ENCODE measurements at regions not wholly inside any gene's neighbourhood (a gene's known extent, or its start where the extent isn't known, plus 50 kb on each side); places are given as distances from the start of the nearest gene placed in this dataset.

DNA sequence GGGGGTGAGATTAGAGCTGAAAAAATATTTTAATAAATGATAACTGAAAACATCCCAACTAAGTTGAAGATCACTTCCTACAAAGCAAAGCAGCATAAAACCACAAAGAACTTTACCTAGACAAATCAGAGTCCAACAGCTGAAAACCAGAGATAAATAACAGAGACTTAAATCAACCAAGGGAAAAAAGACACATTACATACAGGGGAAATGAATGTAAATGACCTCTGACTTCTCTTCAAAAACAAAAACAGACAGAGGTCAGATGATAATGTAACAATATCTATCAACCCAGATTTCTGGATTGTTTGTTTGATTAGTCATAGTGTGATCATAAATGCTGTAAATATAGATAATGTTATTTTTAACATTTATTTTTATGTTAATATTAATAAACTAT lies 782.8 kb downstream of the TFAP2A start:
- H3K4me1 ChIP-seq (ENCODE audit: control insufficient read depth in 3 of 3, insufficient read depth in 2 of 3, low read depth in 1 of 3, low read length in 2 of 3), result no peaks in the 10 kb centered on the region
- no peaks in the 10 kb centered on the region for H3K27me3 ChIP-seq (ENCODE audit: control insufficient read depth in 3 of 3, insufficient read depth in 3 of 3, low read length in 3 of 3)
- no peak overlapping the region for H3K4me3 ChIP-seq (ENCODE audit: low read depth in 1 of 3, low read length in 3 of 3)
- H3K27ac ChIP-seq (ENCODE audit: low read depth in 1 of 3, low read length in 2 of 3), result no peak overlapping the region
- DNase-seq, result no peak
- peaks cover 0 to 9% of the 10 kb centered on the region in 2 donors for H3K9me3 ChIP-seq (ENCODE audit: control insufficient read depth in 2 of 2, insufficient read depth in 1 of 2, low read depth in 1 of 2, low read length in 1 of 2)
- no peak for FAIRE-seq
- H3K36me3 ChIP-seq (ENCODE audit: control insufficient read depth in 3 of 3, insufficient read depth in 2 of 3, low read depth in 1 of 3, low read length in 3 of 3), result no peaks in the 10 kb centered on the region

GRCh38 chr6:9628819-9629218 lies 786.1 kb downstream of the TFAP2A start:
- Histone ChIP-seq H3K4me1 (ENCODE audit: control insufficient read depth in 3 of 3, insufficient read depth in 2 of 3, low read depth in 1 of 3, low read length in 2 of 3) (no peaks in the 10 kb centered on the region), H3K4me3 (ENCODE audit: low read depth in 1 of 3, low read length in 3 of 3) (no peak overlapping the region), H3K36me3 (ENCODE audit: control insufficient read depth in 3 of 3, insufficient read depth in 2 of 3, low read depth in 1 of 3, low read length in 3 of 3) (no peaks in the 10 kb centered on the region), H3K27me3 (ENCODE audit: control insufficient read depth in 3 of 3, insufficient read depth in 3 of 3, low read length in 3 of 3) (no peaks in the 10 kb centered on the region), H3K9me3 (ENCODE audit: control insufficient read depth in 2 of 2, insufficient read depth in 1 of 2, low read depth in 1 of 2, low read length in 1 of 2) (peaks cover 0 to 9% of the 10 kb centered on the region in 2 donors), H3K27ac (ENCODE audit: low read depth in 1 of 3, low read length in 2 of 3) (no peak overlapping the region)
- DNase-seq, result no peak
- no peak for FAIRE-seq

DNA sequence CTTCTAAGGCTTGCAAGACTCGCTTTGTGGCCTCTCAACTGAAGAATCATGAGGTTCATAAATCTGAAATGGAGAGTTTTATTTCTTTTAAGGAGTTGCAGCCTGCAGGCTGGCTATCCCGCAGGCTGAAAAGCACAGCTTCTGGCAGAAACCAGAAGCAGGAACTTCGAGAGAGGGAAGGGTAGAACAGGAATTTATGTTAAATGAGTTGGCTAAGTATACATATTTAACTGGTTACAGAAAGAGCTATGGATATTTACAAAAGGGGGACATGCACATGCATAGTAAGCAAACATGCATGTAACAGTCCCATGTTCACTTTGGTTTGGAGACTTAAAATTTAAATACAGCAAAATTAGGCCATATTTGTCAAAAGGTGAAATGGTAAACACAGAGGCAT lies 787.0 kb downstream of the TFAP2A start:
- DNase-seq (no peak), FAIRE-seq (no peak)
- Histone ChIP-seq H3K36me3 (ENCODE audit: control insufficient read depth in 3 of 3, insufficient read depth in 2 of 3, low read depth in 1 of 3, low read length in 3 of 3) (no peaks in the 10 kb centered on the region), H3K4me1 (ENCODE audit: control insufficient read depth in 3 of 3, insufficient read depth in 2 of 3, low read depth in 1 of 3, low read length in 2 of 3) (no peaks in the 10 kb centered on the region), H3K27ac (ENCODE audit: low read depth in 1 of 3, low read length in 2 of 3) (no peak overlapping the region), H3K4me3 (ENCODE audit: low read depth in 1 of 3, low read length in 3 of 3) (no peak overlapping the region), H3K9me3 (ENCODE audit: control insufficient read depth in 2 of 2, insufficient read depth in 1 of 2, low read depth in 1 of 2, low read length in 1 of 2) (peaks cover 0 to 9% of the 10 kb centered on the region in 2 donors), H3K27me3 (ENCODE audit: control insufficient read depth in 3 of 3, insufficient read depth in 3 of 3, low read length in 3 of 3) (no peaks in the 10 kb centered on the region)
- WGBS, 3 donors, result 56 to 66% (median 58%) methylated on average over 3 of the region's 3 CpGs

DNA sequence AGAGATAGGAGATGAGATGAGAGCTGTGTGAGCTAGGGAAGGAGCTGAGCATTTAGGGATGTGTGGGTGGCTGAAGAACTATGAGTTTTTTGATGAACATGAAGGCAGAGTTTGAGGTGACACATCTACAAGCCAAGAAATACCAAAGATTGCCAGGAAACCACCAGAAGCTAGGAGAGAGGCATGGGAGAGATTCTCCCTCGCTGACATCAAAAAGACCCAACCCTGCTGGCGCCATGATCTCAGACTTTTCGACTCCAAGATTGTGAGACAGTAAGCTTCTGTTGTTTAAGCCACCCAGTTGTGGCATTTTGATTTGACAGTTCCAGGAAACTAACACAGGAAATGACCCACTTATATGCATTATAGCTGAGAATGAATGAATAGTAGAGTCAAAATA lies 790.9 kb downstream of the TFAP2A start:
- H3K4me1 ChIP-seq (ENCODE audit: control insufficient read depth in 3 of 3, insufficient read depth in 2 of 3, low read depth in 1 of 3, low read length in 2 of 3), result no peaks in the 10 kb centered on the region
- 70 to 85% (median 73%) methylated on average over 3 of the region's 3 CpGs for WGBS, 3 donors
- no peak for FAIRE-seq

DNA sequence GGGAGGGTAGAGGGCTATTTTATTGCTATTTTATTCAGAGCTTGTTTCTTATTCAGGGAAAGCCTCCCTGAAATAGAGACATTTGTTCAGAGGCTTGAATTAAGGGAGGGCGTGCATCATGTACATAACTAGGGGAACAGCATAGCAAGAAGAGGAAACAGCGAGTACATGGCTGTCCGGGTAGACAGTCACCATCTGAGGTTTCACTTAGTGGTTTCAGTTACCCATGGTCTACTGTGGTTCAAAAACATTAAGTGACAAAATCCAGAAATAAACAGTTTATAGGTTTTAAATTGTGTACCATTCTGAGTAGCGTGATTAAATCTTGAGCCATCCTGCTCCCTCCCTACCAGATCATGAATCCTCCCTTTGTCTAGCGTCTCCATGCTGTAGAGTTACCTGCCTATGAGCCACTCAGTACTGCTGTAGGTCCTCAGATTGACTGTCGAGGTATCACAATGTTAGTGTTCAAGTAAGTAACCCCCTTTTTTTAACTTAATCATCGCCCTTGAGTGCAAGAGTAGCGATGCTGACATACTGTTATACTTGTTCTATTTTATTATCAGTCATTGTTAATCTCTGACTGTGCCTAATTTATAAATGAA lies 791.5 kb downstream of the TFAP2A start:
- H3K27me3 ChIP-seq (ENCODE audit: control insufficient read depth in 3 of 3, insufficient read depth in 3 of 3, low read length in 3 of 3), result no peaks in the 10 kb centered on the region
- H3K27ac ChIP-seq (ENCODE audit: low read depth in 1 of 3, low read length in 2 of 3), result no peak overlapping the region
- no peaks in the 10 kb centered on the region for H3K9me3 ChIP-seq (ENCODE audit: control insufficient read depth in 2 of 2, insufficient read depth in 1 of 2, low read depth in 1 of 2, low read length in 1 of 2)
- no peaks in the 10 kb centered on the region for H3K4me1 ChIP-seq (ENCODE audit: control insufficient read depth in 3 of 3, insufficient read depth in 2 of 3, low read depth in 1 of 3, low read length in 2 of 3)
- H3K4me3 ChIP-seq (ENCODE audit: low read depth in 1 of 3, low read length in 3 of 3), result no peak overlapping the region
- FAIRE-seq, result no peak
- 81 to 85% (median 83%) methylated on average over 8 of the region's 8 CpGs for WGBS, 3 donors
- DNase-seq, result no peak
- no peaks in the 10 kb centered on the region for H3K36me3 ChIP-seq (ENCODE audit: control insufficient read depth in 3 of 3, insufficient read depth in 2 of 3, low read depth in 1 of 3, low read length in 3 of 3)

More for the DNA sequence above, 790.9 kb downstream of the TFAP2A start:
- Histone ChIP-seq H3K4me3 (ENCODE audit: low read depth in 1 of 3, low read length in 3 of 3) (no peak overlapping the region), H3K27me3 (ENCODE audit: control insufficient read depth in 3 of 3, insufficient read depth in 3 of 3, low read length in 3 of 3) (no peaks in the 10 kb centered on the region), H3K9me3 (ENCODE audit: control insufficient read depth in 2 of 2, insufficient read depth in 1 of 2, low read depth in 1 of 2, low read length in 1 of 2) (no peaks in the 10 kb centered on the region), H3K27ac (ENCODE audit: low read depth in 1 of 3, low read length in 2 of 3) (no peak overlapping the region), H3K36me3 (ENCODE audit: control insufficient read depth in 3 of 3, insufficient read depth in 2 of 3, low read depth in 1 of 3, low read length in 3 of 3) (no peaks in the 10 kb centered on the region)
- no peak for DNase-seq

DNA sequence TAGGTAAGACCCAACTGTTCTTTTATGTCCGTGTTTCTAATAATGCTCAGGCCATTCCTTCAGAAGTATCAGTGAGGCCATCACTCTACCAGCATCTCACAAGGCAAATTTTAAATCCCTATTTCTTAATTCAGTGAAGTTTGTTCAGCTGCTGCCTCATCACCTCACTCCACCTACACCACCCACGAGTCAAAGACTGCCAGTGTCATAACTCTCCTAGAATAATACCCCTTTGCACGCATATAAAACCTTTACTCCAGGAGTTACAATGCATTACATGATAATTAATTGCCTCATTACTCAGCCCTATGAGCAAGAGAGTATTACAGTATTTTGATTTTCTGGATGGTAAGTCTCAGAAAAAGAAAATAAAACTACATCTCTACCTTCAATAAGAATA lies 793.6 kb downstream of the TFAP2A start:
- 61 to 83% (median 70%) methylated on average over 3 of the region's 3 CpGs for WGBS, 3 donors
- DNase-seq (no peak), FAIRE-seq (no peak)
- Histone ChIP-seq H3K27me3 (ENCODE audit: control insufficient read depth in 3 of 3, insufficient read depth in 3 of 3, low read length in 3 of 3) (no peaks in the 10 kb centered on the region), H3K4me3 (ENCODE audit: low read depth in 1 of 3, low read length in 3 of 3) (no peak overlapping the region), H3K9me3 (ENCODE audit: control insufficient read depth in 2 of 2, insufficient read depth in 1 of 2, low read depth in 1 of 2, low read length in 1 of 2) (no peaks in the 10 kb centered on the region), H3K27ac (ENCODE audit: low read depth in 1 of 3, low read length in 2 of 3) (no peak overlapping the region), H3K36me3 (ENCODE audit: control insufficient read depth in 3 of 3, insufficient read depth in 2 of 3, low read depth in 1 of 3, low read length in 3 of 3) (no peaks in the 10 kb centered on the region), H3K4me1 (ENCODE audit: control insufficient read depth in 3 of 3, insufficient read depth in 2 of 3, low read depth in 1 of 3, low read length in 2 of 3) (no peaks in the 10 kb centered on the region)

GRCh38 chr6:9620687-9621086 lies 794.2 kb downstream of the TFAP2A start:
- Histone ChIP-seq H3K27me3 (ENCODE audit: control insufficient read depth in 3 of 3, insufficient read depth in 3 of 3, low read length in 3 of 3) (no peaks in the 10 kb centered on the region), H3K36me3 (ENCODE audit: control insufficient read depth in 3 of 3, insufficient read depth in 2 of 3, low read depth in 1 of 3, low read length in 3 of 3) (no peaks in the 10 kb centered on the region), H3K9me3 (ENCODE audit: control insufficient read depth in 2 of 2, insufficient read depth in 1 of 2, low read depth in 1 of 2, low read length in 1 of 2) (no peaks in the 10 kb centered on the region), H3K4me1 (ENCODE audit: control insufficient read depth in 3 of 3, insufficient read depth in 2 of 3, low read depth in 1 of 3, low read length in 2 of 3) (no peaks in the 10 kb centered on the region), H3K4me3 (ENCODE audit: low read depth in 1 of 3, low read length in 3 of 3) (no peak overlapping the region), H3K27ac (ENCODE audit: low read depth in 1 of 3, low read length in 2 of 3) (no peak overlapping the region)
- FAIRE-seq (no peak), DNase-seq (no peak)
- WGBS, 3 donors, result 69 to 79% (median 77%) methylated on average over 3 of the region's 3 CpGs

- no peak for FAIRE-seq
- Histone ChIP-seq H3K4me1 (ENCODE audit: control insufficient read depth in 3 of 3, insufficient read depth in 2 of 3, low read depth in 1 of 3, low read length in 2 of 3) (no peaks in the 10 kb centered on the region), H3K9me3 (ENCODE audit: control insufficient read depth in 2 of 2, insufficient read depth in 1 of 2, low read depth in 1 of 2, low read length in 1 of 2) (no peaks in the 10 kb centered on the region), H3K36me3 (ENCODE audit: control insufficient read depth in 3 of 3, insufficient read depth in 2 of 3, low read depth in 1 of 3, low read length in 3 of 3) (no peaks in the 10 kb centered on the region), H3K4me3 (ENCODE audit: low read depth in 1 of 3, low read length in 3 of 3) (no peak overlapping the region), H3K27me3 (ENCODE audit: control insufficient read depth in 3 of 3, insufficient read depth in 3 of 3, low read length in 3 of 3) (no peaks in the 10 kb centered on the region), H3K27ac (ENCODE audit: low read depth in 1 of 3, low read length in 2 of 3) (no peak overlapping the region)
- WGBS, 3 donors, result 65 to 88% (median 85%) methylated on average over 2 of the region's 2 CpGs
- no peak for DNase-seq
Measured at GRCh38 chr6:9620263-9620662, 794.6 kb downstream of the TFAP2A start.

DNA sequence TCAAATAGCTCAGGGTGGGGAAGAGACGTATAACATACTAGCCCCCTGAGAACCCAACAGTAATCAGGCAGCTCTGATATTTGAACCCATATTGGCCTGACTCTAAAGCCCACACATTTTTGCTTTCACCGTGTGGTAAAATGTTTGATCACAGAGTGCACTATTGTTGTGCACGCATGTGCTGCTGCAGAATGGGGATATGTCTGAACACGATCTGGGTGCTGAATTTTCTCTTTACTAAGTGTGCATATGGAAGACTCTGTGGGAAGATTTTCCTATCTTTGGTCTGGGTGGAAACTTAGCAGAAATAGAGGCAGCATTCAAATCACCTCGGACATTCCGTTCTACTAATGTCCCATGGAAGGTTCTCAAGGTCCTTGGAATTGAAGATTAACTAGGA lies 800.1 kb downstream of the TFAP2A start:
- H3K4me1 ChIP-seq (ENCODE audit: control insufficient read depth in 3 of 3, insufficient read depth in 2 of 3, low read depth in 1 of 3, low read length in 2 of 3), result no peaks in the 10 kb centered on the region
- FAIRE-seq, result no peak

More for the DNA sequence above, 800.1 kb downstream of the TFAP2A start:
- no peak overlapping the region for H3K27ac ChIP-seq (ENCODE audit: low read depth in 1 of 3, low read length in 2 of 3)
- H3K9me3 ChIP-seq (ENCODE audit: control insufficient read depth in 2 of 2, insufficient read depth in 1 of 2, low read depth in 1 of 2, low read length in 1 of 2), result no peaks in the 10 kb centered on the region
- no peaks in the 10 kb centered on the region for H3K36me3 ChIP-seq (ENCODE audit: control insufficient read depth in 3 of 3, insufficient read depth in 2 of 3, low read depth in 1 of 3, low read length in 3 of 3)
- no peaks in the 10 kb centered on the region for H3K27me3 ChIP-seq (ENCODE audit: control insufficient read depth in 3 of 3, insufficient read depth in 3 of 3, low read length in 3 of 3)
- H3K4me3 ChIP-seq (ENCODE audit: low read depth in 1 of 3, low read length in 3 of 3), result no peak overlapping the region
- 78 to 81% (median 81%) methylated on average over 6 of the region's 6 CpGs for WGBS, 3 donors
- no peak for DNase-seq

Measured in small intestine (tissue), 7 donors.